GM23338 (cell line): ENCODE measurements at regions not wholly inside any gene's neighbourhood (a gene's known extent, or its start where the extent isn't known, plus 50 kb on each side); places are given as distances from the start of the nearest gene placed in this dataset.

Experiments used
- ATAC-seq: fragments of 200-7000 bp; cut with Tn5 transposase; 3 replicates; pipeline ENCODE4 v1.9.1; 2020
- DNase-seq: peaks from one replicate; pipeline ENCODE4 v3.0.0-alpha.2; 2015; ENCODE audit warnings: low spot score
- H2AFZ ChIP-seq: fragments of 200-600 bp; sonication (generic); 2 replicates; pipeline ENCODE4 v1.8.0; 2016; ENCODE audit warnings: antibody characterized with exemption, mild to moderate bottlenecking, moderate library complexity
- H3F3A ChIP-seq: fragments of 200-600 bp; sonication (generic); replicated peaks from 2 replicates; pipeline ENCODE4 v1.8.0; 2017; ENCODE audit warnings: antibody characterized with exemption, mixed run types, low read depth
- H3K27ac ChIP-seq: fragments of 200-600 bp; sonication (generic); 2 replicates; pipeline ENCODE4 v1.6.1; 2016; ENCODE audit warnings: low read depth
- H3K27me3 ChIP-seq: fragments of 200-600 bp; sonication (generic); 2 replicates; pipeline ENCODE4 v1.8.0; 2016; ENCODE audit warnings: mild to moderate bottlenecking, mixed run types, moderate library complexity; ENCODE audit not compliant: insufficient read depth
- H3K36me3 ChIP-seq: fragments of 200-600 bp; sonication (generic); 2 replicates; pipeline ENCODE4 v1.8.0; 2016; ENCODE audit warnings: mild to moderate bottlenecking; ENCODE audit not compliant: insufficient read depth
- H3K4me1 ChIP-seq: fragments of 200-600 bp; sonication (generic); 2 replicates; pipeline ENCODE4 v1.8.0; 2016; ENCODE audit warnings: mild to moderate bottlenecking, moderate library complexity; ENCODE audit not compliant: insufficient read depth
- H3K4me2 ChIP-seq: fragments of 200-600 bp; sonication (generic); 2 replicates; pipeline ENCODE4 v1.7.1; 2017; ENCODE audit warnings: mixed run types
- H3K4me3 ChIP-seq: fragments of 200-600 bp; sonication (generic); 2 replicates; pipeline ENCODE4 v1.6.1; 2016; ENCODE audit warnings: mixed run types
- H3K79me2 ChIP-seq: fragments of 200-600 bp; sonication (generic); replicated peaks from 2 replicates; pipeline ENCODE4 v1.8.0; 2017; ENCODE audit warnings: mild to moderate bottlenecking; ENCODE audit not compliant: insufficient read depth
- H3K9me2 ChIP-seq: fragments of 200-600 bp; sonication (generic); 2 replicates; pipeline ENCODE4 v1.8.0; 2017; ENCODE audit not compliant: insufficient read depth
- H4K20me1 ChIP-seq: fragments of 200-600 bp; sonication (generic); replicated peaks from 2 replicates; pipeline ENCODE4 v1.8.0; 2017; ENCODE audit warnings: mild to moderate bottlenecking; ENCODE audit not compliant: insufficient read depth
- H3K27ac Mint-ChIP-seq: 2 replicates; pipeline ENCODE4 v1.8.0; 2020; ENCODE audit warnings: inconsistent platforms, mild to moderate bottlenecking, moderate library complexity, mixed read lengths
- H3K27me3 Mint-ChIP-seq: 3 replicates; pipeline ENCODE4 v1.8.0; 2022; ENCODE audit warnings: low read depth, mild to moderate bottlenecking, moderate library complexity, mixed read lengths, inconsistent platforms; ENCODE audit not compliant: insufficient read depth, poor library complexity
- H3K36me3 Mint-ChIP-seq: 3 replicates; pipeline ENCODE4 v1.8.0; 2021; ENCODE audit warnings: low read depth, mild to moderate bottlenecking, inconsistent platforms, moderate library complexity, mixed read lengths
- H3K4me1 Mint-ChIP-seq: 3 replicates; pipeline ENCODE4 v1.8.0; 2020; ENCODE audit warnings: mild to moderate bottlenecking, inconsistent platforms, mixed read lengths
- H3K4me3 Mint-ChIP-seq: 3 replicates; pipeline ENCODE4 v1.8.0; 2021; ENCODE audit warnings: moderate library complexity, mild to moderate bottlenecking, inconsistent platforms, mixed read lengths
- H3K9me3 Mint-ChIP-seq: 3 replicates; pipeline ENCODE4 v1.8.0; 2020; ENCODE audit warnings: moderate library complexity, mild to moderate bottlenecking, inconsistent platforms, mixed read lengths
- EZH2phosphoT487 ChIP-seq: fragments of 200-600 bp; sonication (generic); IDR thresholded peaks from one replicate; pipeline ENCODE4 v1.8.1; 2018; ENCODE audit warnings: antibody characterized with exemption; ENCODE audit not compliant: unreplicated experiment
- JUNB ChIP-seq: IDR thresholded peaks from one replicate; pipeline ENCODE4 v1.6.1; 2016; ENCODE audit warnings: antibody characterized with exemption; ENCODE audit not compliant: unreplicated experiment
- NANOG ChIP-seq: IDR thresholded peaks from 2 replicates; pipeline ENCODE4 v1.6.1; 2016; ENCODE audit warnings: antibody characterized with exemption, borderline replicate concordance
- POLR2AphosphoS5 ChIP-seq: IDR thresholded peaks from 2 replicates; pipeline ENCODE4 v1.6.1; 2016; ENCODE audit warnings: antibody characterized with exemption, low read depth
- STAT1 ChIP-seq: IDR thresholded peaks from one replicate; pipeline ENCODE4 v1.6.1; 2016; ENCODE audit warnings: antibody characterized with exemption; ENCODE audit not compliant: unreplicated experiment
- ZNF114 ChIP-seq: fragments of 250-450 bp; sonication (Bioruptor Pico); IDR thresholded peaks from 2 replicates; pipeline ENCODE4 v1.5.0; 2020; ENCODE audit warnings: mild to moderate bottlenecking, moderate library complexity
- ZNF331 ChIP-seq: fragments of 250-450 bp; sonication (Bioruptor Pico); IDR thresholded peaks from 2 replicates; pipeline ENCODE4 v1.5.0; 2020; ENCODE audit warnings: low read depth, mild to moderate bottlenecking, moderate library complexity
- TF ChIP-seq, protein P1 (sequence below), 2 experiments: fragments of 200-600 bp in 1 of 2; sonication (generic) in 1 of 2; conservative IDR thresholded peaks; 2 replicates each; pipeline versions ENCODE4 v1.5.1 to v1.6.1; 2016 to 2017; ENCODE audit warnings: antibody characterized with exemption in 2 of 2, low read depth in 2 of 2, mild to moderate bottlenecking in 2 of 2, moderate library complexity in 1 of 2
- TF ChIP-seq, protein P2 (sequence below): fragments of 250-450 bp; sonication (Bioruptor Pico); IDR thresholded peaks from 2 replicates; pipeline ENCODE4 v1.5.0; 2020; ENCODE audit warnings: mild to moderate bottlenecking, moderate library complexity
- TF ChIP-seq, protein P3 (sequence below): IDR thresholded peaks from one replicate; pipeline ENCODE4 v1.6.1; 2018; ENCODE audit warnings: antibody characterized with exemption; ENCODE audit not compliant: unreplicated experiment
- TF ChIP-seq, protein P4 (sequence below): IDR thresholded peaks from 2 replicates; pipeline ENCODE4 v1.6.1; 2016; ENCODE audit warnings: antibody characterized with exemption

DNA sequence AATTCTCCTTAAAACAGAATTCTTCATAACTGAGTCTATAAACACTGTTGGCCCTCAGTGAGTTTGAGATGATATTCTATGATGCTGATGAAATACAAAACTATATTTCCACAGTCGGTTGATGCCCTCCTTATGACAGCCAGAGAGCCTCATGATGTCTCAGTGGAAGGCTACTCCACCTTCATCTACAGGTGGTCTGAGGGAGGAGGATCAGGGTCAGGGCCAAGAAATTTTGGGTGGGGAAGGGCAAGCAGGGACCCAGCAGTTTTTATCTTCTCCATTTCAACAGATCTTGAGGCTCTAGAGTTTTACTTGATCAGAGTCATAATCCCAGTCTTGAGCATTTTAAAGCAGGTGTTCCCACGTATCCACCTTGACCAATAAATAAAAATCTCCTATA lies 90.8 kb downstream of the CCDC71L start (continued):
- TF ChIP-seq, protein P1, sequence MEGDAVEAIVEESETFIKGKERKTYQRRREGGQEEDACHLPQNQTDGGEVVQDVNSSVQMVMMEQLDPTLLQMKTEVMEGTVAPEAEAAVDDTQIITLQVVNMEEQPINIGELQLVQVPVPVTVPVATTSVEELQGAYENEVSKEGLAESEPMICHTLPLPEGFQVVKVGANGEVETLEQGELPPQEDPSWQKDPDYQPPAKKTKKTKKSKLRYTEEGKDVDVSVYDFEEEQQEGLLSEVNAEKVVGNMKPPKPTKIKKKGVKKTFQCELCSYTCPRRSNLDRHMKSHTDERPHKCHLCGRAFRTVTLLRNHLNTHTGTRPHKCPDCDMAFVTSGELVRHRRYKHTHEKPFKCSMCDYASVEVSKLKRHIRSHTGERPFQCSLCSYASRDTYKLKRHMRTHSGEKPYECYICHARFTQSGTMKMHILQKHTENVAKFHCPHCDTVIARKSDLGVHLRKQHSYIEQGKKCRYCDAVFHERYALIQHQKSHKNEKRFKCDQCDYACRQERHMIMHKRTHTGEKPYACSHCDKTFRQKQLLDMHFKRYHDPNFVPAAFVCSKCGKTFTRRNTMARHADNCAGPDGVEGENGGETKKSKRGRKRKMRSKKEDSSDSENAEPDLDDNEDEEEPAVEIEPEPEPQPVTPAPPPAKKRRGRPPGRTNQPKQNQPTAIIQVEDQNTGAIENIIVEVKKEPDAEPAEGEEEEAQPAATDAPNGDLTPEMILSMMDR (conservative IDR thresholded peaks at IDR 0.05; ENCODE audit: low read depth in 2 of 2): no peak

DNA sequence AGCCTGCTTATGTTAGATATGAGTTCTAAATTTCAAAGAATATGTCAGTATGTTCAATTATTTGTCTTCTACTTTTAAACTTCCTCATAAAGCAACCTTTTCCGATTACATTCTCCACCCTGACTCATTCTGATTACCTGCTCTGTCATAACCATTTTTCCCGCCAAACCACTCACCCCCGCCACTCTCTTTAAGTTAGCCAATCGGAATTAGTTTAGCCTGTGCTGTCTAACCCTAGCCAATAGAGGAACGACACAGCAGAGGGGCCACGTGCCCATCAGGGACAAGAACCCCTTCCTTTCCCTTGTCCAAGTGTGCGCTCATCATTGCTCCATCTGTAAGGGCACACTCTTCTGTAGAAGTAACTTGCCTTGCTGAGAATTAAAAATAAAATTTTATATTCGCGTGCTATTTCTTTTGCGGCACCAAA lies 91.4 kb downstream of the CCDC71L start:
- peak overlapping the region; percentile 96; the same call in 1 of the 2 replicates for H2AFZ ChIP-seq
- H3K27ac Mint-ChIP-seq: peak overlapping the region; percentile 99
- TF ChIP-seq JUNB (no peak), ZNF114 (CRISPR knock-in tag) (no peak), POLR2AphosphoS5 (no peak), NANOG (no peak), STAT1 (no peak), EZH2phosphoT487 (no peak), ZNF331 (CRISPR knock-in tag) (no peak)
- TF ChIP-seq, protein P2, sequence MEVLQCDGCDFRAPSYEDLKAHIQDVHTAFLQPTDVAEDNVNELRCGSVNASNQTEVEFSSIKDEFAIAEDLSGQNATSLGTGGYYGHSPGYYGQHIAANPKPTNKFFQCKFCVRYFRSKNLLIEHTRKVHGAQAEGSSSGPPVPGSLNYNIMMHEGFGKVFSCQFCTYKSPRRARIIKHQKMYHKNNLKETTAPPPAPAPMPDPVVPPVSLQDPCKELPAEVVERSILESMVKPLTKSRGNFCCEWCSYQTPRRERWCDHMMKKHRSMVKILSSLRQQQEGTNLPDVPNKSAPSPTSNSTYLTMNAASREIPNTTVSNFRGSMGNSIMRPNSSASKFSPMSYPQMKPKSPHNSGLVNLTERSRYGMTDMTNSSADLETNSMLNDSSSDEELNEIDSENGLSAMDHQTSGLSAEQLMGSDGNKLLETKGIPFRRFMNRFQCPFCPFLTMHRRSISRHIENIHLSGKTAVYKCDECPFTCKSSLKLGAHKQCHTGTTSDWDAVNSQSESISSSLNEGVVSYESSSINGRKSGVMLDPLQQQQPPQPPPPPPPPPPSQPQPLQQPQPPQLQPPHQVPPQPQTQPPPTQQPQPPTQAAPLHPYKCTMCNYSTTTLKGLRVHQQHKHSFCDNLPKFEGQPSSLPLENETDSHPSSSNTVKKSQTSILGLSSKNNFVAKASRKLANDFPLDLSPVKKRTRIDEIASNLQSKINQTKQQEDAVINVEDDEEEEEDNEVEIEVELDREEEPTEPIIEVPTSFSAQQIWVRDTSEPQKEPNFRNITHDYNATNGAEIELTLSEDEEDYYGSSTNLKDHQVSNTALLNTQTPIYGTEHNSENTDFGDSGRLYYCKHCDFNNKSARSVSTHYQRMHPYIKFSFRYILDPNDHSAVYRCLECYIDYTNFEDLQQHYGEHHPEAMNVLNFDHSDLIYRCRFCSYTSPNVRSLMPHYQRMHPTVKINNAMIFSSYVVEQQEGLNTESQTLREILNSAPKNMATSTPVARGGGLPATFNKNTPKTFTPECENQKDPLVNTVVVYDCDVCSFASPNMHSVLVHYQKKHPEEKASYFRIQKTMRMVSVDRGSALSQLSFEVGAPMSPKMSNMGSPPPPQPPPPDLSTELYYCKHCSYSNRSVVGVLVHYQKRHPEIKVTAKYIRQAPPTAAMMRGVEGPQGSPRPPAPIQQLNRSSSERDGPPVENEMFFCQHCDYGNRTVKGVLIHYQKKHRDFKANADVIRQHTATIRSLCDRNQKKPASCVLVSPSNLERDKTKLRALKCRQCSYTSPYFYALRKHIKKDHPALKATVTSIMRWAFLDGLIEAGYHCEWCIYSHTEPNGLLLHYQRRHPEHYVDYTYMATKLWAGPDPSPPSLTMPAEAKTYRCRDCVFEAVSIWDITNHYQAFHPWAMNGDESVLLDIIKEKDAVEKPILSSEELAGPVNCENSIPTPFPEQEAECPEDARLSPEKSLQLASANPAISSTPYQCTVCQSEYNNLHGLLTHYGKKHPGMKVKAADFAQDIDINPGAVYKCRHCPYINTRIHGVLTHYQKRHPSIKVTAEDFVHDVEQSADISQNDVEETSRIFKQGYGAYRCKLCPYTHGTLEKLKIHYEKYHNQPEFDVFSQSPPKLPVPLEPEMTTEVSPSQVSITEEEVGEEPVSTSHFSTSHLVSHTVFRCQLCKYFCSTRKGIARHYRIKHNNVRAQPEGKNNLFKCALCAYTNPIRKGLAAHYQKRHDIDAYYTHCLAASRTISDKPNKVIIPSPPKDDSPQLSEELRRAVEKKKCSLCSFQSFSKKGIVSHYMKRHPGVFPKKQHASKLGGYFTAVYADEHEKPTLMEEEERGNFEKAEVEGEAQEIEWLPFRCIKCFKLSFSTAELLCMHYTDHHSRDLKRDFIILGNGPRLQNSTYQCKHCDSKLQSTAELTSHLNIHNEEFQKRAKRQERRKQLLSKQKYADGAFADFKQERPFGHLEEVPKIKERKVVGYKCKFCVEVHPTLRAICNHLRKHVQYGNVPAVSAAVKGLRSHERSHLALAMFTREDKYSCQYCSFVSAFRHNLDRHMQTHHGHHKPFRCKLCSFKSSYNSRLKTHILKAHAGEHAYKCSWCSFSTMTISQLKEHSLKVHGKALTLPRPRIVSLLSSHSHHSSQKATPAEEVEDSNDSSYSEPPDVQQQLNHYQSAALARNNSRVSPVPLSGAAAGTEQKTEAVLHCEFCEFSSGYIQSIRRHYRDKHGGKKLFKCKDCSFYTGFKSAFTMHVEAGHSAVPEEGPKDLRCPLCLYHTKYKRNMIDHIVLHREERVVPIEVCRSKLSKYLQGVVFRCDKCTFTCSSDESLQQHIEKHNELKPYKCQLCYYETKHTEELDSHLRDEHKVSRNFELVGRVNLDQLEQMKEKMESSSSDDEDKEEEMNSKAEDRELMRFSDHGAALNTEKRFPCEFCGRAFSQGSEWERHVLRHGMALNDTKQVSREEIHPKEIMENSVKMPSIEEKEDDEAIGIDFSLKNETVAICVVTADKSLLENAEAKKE (CRISPR knock-in tag): no peak
- TF ChIP-seq, protein P3, sequence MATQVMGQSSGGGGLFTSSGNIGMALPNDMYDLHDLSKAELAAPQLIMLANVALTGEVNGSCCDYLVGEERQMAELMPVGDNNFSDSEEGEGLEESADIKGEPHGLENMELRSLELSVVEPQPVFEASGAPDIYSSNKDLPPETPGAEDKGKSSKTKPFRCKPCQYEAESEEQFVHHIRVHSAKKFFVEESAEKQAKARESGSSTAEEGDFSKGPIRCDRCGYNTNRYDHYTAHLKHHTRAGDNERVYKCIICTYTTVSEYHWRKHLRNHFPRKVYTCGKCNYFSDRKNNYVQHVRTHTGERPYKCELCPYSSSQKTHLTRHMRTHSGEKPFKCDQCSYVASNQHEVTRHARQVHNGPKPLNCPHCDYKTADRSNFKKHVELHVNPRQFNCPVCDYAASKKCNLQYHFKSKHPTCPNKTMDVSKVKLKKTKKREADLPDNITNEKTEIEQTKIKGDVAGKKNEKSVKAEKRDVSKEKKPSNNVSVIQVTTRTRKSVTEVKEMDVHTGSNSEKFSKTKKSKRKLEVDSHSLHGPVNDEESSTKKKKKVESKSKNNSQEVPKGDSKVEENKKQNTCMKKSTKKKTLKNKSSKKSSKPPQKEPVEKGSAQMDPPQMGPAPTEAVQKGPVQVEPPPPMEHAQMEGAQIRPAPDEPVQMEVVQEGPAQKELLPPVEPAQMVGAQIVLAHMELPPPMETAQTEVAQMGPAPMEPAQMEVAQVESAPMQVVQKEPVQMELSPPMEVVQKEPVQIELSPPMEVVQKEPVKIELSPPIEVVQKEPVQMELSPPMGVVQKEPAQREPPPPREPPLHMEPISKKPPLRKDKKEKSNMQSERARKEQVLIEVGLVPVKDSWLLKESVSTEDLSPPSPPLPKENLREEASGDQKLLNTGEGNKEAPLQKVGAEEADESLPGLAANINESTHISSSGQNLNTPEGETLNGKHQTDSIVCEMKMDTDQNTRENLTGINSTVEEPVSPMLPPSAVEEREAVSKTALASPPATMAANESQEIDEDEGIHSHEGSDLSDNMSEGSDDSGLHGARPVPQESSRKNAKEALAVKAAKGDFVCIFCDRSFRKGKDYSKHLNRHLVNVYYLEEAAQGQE: no peak
- TF ChIP-seq, protein P4, sequence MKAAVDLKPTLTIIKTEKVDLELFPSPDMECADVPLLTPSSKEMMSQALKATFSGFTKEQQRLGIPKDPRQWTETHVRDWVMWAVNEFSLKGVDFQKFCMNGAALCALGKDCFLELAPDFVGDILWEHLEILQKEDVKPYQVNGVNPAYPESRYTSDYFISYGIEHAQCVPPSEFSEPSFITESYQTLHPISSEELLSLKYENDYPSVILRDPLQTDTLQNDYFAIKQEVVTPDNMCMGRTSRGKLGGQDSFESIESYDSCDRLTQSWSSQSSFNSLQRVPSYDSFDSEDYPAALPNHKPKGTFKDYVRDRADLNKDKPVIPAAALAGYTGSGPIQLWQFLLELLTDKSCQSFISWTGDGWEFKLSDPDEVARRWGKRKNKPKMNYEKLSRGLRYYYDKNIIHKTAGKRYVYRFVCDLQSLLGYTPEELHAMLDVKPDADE: no peak

More for the DNA sequence above, 91.4 kb downstream of the CCDC71L start:
- no peaks in the 10 kb centered on the region for H4K20me1 ChIP-seq
- peaks cover 5% of the 10 kb centered on the region; the same call in 1 of the 2 replicates for H3K4me1 ChIP-seq
- Mint-ChIP-seq H3K36me3 (peaks cover 16% of the 10 kb centered on the region), H3K27me3 (peaks cover 3% of the 10 kb centered on the region), H3K9me3 (peaks cover 14% of the 10 kb centered on the region), H3K4me3 (no peak overlapping the region), H3K4me1 (peaks cover 10% of the 10 kb centered on the region)
- no peaks in the 10 kb centered on the region for H3F3A ChIP-seq
- H3K27ac ChIP-seq: 0 out of 2 replicates have a peak overlapping the region, but pooled peaks have one; percentile 3
- no peaks in the 10 kb centered on the region for H3K79me2 ChIP-seq
- ATAC-seq (no peak), DNase-seq (no peak)
- H3K4me2 ChIP-seq: no peak overlapping the region
- H3K27me3 ChIP-seq: no peaks in the 10 kb centered on the region
- no peak overlapping the region for H3K4me3 ChIP-seq
- no peaks in the 10 kb centered on the region for H3K36me3 ChIP-seq
- peaks cover 18% of the 10 kb centered on the region for H3K9me2 ChIP-seq
